NCI-H345 treated with DMSO at 0.1 percent for 48 hours (cell line): ENCODE measurements at regions not wholly inside any gene's neighbourhood (a gene's known extent, or its start where the extent isn't known, plus 50 kb on each side); places are given as distances from the start of the nearest gene placed in this dataset.

Source experiments
- DNase-seq: peaks from one replicate; lab custom pipeline; 2025; ENCODE audit not compliant: unreplicated experiment; lab: John Stamatoyannopoulos, UW

DNA sequence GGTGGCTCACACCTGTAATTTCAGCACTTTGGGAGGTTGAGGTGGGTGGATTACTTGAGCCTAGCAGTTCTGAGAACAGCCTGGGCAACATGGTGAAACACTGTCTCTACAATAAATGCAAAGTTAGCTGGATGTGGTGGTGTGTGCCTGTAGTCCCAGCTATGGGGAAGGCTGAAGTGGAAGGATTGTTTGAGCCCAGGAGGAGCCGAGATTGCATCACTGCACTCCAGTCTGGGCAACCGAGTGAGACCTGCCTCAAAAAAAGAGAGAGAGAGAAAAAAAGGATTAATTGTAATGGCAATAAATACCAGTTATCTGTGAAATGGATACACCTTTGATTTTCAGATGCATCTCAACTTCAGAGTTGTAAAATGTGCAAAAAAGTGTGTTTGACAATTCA lies 58.8 kb downstream of the SPRY1 start:
- no peak for DNase-seq

DNA sequence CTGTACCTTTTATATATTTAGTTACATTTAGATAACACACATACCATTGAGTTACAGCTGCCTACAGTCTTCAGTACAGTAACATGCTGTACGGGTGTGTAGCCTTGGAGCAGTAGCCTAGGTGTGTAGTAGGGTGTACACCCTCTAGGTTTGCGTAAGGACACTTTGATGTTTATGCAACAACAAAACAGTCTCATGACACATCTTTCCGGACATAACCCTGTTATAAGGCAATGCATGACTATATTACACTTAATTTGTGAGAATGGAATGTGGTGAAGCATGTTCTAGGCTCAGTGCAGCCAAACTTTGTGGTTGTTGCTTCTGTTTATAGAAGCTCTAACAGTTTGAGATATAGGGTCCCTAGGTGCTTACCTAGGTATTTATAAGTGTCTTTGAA lies 65.4 kb downstream of the SPRY1 start:
- DNase-seq = no peak

DNA sequence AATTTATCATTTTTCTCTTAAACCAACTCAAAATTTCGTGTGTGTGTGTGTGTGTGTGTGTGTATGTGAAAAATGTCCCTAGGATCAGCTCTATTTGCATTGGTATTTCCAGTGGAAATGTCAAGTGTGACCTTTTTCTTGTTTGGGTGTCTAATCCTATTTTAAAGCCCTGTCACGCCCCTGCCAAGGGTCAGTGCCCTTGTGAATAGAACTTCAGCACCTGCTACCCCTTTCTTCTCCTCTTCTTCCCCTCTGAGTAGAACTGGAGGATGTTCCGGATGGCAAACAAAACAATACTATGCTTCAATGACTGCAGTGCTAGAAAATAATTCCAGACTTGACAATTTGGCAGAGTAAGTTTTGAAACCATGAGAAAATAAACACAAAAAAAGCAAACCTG lies 67.3 kb downstream of the SPRY1 start:
- no peak for DNase-seq

DNA sequence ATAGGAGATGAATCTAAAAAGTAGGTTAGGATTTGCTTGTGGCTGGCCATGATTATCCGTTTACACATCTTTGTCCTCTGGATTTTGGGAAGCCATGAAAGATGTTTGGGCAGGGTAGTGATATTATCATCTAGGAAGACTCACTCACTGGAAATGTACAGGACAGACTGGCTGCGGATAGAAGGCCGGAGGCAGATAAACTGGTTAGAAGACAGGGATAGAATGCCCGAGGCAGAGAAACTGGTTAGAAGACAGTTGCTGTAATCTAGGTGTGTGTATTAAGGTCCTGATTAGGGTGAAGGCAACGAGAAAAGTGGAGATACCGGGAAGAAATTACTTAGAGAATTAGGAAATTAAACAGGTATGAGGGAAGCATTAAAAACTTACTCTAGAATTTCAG lies 68.8 kb downstream of the SPRY1 start:
- DNase-seq = no peak

DNA sequence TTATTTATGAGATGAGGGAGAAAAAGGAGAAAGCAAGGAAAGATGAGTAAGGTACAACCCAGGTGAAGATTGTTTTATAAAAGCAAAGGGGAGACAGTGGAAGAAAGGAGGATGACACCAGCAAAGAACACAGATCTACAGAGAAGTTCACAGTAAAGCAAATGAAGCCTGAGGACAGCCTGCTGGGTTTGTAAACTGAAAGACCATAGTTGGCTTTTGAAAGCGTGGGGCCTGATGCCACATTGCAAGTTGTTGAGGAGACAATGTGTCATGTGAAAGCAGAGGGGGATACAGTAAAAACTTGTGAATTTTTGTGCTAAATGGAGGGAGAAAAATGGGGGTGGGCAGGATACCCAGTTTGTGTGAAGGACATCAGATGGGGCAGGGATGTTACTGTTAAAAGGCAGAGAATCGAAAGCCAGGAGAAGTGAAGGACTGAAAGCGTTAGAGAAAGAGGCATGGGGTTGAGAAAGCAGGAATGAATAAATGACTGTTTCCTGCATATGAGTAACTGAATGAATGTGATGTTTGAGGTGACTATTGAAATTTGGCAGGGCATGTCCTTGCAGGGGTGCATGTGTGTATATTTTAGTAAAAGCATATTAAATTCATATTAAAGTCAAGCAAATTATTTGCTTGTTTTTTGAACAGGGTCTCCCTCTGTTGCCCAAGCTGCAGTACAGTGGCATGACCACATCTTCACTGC lies 69.6 kb downstream of the SPRY1 start:
- DNase-seq = no peak

DNA sequence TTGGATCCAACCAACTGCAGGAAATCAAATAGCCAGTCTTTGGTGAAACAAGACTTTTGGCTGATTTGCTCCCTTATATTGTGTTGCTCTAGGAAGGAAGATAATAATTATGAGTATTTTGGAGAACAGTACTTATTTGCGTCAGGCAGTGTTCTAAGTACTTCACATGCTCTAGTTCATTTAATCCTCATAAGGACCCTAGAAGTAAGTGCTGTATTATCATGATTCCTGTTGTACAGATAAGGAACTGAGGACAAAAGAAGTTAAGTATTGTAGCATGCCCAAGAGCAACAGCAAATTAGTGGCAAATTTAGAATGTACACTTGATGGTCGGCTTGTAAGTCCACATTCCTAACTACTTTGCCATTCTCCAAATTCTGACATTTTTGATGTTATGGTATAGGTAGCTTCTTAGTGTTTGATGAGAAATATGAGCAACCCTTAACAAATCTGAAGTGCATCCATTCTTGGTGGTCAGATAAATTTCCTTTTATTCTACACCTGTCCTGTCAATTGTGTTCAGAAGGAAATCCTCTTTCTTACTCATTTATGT lies 72.0 kb downstream of the SPRY1 start:
- DNase-seq = no peak

DNA sequence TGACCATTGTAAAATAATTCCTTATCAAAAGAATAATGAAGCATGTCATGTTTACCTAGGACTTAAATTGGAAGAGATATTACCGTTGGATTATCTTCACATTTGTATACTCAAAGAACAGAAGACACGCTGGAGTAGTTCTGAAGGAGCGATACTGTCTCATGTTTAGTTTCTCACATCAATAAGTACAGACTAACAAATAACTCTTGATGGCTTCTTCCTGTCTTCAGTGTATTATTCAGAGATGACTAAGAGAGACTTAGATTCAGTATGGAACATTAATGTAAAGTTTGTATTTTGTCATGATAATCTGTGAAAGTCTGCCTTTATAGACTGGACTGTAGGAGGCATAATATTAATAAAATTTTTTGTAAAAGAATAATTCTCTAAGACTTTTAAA lies 72.7 kb downstream of the SPRY1 start:
- DNase-seq = no peak

DNA sequence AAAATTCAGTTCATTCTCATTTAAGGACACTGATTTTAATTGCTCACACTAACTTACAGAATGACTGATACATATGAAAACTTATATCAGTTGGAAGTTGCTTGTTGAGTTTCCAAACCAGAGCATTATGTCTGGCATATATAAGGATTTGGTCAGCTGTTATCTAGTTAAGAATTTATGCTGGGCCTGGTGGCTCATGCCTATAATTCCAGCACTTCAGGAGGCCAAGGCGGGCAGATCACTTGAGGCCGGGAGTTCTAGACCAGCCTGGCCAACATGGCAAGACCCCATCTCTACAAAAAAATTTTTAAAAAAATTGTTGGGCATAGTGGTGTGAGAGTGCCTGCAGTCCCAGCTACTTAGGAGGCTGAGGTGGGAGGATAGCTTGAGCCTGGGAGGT lies 73.1 kb downstream of the SPRY1 start:
- no peak for DNase-seq

DNA sequence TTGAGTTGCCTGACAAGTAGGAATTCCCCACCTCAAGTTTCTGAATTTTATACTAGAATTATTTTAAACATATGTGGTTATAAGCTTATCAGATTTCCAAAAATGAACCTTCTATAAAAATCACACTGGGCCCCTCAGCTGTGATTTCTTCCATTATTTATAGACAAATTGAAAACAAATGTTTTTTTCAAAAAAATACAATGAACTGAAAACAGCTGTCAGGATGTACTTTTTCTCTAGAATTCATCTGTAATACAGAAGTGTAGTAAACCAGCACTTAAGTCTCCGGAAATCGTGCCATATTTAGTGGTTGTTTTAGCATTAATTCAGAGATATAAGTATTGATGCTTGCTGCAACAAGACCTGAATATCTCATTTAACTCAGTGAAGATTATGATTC lies 74.0 kb downstream of the SPRY1 start:
- DNase-seq = no peak

DNA sequence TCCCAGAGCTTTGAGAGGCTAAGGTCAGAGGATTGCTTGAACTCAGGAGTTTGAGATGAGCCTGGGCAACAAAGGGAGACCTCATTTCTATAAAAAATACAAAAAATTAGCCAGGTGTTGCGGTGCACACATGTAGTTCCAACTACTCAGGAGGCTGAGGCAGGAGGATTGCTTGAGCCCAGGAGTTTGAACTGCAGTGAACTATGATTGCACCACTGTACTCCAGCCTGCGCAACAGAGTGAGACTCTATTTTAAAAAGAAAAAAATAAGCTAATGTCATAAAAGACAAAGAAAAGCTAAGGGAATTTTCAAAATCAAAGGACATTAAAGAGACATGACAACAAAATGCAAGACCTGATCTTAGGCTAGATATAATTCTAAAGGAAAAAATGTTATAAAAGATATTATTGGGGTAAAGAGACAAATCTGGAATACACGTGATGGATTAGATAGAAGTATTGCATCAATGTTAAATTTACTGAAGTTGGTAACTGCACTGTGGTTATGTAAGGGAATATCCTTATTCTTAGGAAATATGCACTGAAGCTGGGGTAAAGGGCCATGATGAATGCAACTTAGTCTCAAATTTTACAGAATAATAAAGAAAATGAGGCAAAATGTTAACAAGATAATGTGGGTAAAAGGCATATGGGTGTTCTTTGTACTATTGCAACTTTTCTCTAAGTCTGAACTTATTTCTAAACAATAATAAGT lies 75.2 kb downstream of the SPRY1 start:
- no peak for DNase-seq

DNA sequence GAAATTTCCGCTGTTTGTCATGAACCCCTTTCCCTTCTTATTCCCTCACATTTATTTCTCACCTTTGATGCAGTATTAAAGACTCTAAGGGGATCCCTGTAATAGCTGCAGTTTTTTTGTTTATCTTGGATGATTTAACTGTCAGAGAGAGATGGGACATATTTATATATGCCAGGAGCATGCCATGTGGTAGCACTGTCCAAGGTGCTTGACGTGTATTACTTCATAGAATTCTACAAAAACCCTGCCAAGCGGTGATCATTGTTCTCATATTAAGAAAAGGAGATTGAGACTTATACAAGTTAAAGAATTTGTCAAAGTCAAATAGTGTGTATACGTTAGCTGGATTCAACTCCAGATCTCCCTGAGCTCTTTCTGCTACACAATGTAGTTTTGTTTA lies 78.2 kb downstream of the SPRY1 start:
- no peak for DNase-seq

DNA sequence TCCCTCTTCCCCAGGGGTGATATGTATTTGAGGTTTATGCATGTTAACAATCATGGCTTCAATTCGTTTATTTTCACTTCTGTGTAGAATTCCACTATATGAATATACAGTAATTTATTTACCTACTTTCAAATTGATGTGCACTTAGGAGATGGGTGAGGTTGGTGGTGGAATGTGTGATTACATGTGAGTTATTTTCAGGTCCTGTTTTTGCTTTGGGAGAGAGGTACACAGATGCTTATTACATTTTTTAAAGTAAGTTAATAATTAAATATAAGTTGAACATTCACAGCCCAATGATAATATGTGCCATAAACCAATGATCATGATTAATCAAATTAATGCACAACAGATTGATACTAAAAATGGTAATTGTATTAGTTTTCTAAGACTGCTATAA lies 79.5 kb downstream of the SPRY1 start:
- no peak for DNase-seq

DNA sequence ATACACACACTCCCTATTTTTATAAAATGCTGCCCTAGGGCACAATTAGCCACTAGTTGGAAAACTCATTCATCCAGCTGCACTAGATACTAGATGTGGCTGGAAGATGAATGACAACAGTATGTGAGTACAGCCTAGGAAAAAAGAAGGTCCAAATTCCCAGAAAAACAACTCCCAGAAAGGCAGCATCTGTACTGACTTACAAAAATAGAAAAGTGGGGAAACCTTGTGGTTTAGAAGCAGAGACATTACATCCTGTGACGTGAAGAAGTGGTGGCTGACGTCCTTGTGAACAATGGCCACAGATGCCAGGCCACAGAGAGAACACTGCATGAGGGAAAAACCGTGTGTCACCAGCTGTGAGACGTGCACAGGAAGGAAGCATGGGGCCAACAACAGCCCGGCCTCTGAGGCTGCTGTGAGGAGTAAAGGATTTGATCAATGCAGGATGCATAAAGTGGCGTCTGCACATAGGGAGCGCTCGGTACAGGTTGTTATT lies 81.2 kb downstream of the SPRY1 start:
- no peak for DNase-seq

DNA sequence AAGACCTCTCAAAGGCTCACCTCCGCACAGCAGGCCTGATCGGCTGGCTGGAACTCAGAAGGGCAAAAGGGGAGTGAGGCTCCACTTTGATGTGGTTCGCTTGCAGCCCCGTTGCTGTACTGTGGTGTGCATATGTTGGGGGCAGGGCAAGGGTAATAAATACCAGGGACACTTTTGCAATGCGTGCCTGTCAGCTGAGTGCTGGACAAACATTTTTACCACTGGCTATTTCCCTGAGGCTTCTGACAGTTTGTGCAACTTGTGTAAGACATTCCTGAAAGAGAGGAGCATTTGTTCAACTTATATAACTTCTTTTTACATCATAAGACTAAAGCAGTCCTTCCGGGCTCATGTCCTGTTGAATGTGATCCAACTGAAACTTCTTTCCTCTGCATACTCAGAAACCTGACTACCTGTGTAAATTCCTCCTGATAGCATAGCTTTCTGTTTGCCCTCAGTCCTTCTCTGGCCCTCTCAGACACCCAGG lies 82.3 kb downstream of the SPRY1 start:
- no peak for DNase-seq

DNA sequence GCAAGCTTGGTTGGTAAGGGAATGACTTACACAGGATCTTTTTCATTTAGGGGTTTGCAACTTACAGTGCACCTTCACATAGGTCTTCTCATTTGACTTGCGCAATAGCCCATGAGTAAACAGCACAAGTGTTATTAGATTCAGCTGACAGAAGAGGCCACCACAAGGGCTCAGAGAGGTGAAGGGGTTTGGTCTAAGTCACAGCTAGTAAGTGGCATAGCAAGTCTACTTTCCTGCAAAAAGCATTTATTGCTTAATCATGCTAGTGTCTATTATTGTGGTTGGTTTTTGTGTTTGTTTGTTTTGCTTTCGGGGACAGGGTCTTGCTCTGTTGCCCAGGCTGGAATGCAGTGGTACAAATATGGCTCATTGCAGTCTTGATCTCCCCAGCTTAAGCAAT lies 83.3 kb downstream of the SPRY1 start:
- no peak for DNase-seq

DNA sequence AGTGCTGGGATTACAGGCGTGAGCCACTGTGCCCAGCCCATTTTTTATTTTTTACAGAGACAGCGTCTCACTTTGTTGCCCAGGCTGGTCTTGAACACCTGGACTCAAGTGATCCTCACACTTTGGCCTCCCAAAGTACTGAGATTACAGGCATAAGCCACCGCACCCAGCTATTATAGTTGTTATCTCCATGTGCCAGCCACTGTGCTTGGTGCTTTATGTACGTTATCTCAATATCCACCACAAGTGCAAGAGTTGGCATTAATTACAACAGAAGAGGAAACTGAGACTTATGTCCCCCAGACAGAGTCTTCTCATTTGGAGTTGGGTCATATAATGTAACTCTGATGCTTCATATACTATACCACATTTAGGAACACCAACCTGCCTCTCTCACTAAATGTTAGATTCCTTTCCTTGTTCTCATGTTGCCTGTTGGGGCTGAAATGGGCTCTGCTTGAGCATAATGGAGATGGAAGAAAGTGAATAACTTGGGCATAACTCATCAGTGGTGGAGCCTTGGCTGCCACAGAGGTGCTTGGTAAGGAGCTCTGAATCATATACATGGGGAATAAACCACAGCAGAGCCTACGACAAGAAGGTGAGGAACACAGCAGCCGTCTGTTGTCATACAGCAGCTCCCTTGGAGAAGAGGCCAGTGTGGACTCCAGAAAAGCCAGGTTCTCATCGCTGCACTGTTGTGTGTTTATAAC lies 84.3 kb downstream of the SPRY1 start:
- DNase-seq = no peak

DNA sequence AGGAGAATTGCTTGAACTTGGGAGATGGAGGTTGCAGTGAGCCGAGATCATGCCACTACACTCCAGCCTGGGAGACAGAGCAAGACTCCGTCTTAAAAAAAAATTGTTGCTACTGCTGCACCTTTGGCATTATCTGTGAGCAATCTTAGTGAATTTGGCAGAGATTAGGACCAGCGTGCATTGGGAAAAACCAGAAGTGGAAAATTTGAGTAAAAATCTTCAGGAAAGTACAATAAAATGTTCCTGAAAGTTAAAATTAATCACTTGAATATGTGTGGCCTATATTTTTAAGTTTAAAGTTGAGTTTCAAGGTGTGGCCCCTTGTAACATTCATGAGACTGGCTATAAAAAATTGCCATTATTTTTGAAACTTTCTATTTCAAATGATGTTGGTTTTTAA lies 85.1 kb downstream of the SPRY1 start:
- DNase-seq = no peak

DNA sequence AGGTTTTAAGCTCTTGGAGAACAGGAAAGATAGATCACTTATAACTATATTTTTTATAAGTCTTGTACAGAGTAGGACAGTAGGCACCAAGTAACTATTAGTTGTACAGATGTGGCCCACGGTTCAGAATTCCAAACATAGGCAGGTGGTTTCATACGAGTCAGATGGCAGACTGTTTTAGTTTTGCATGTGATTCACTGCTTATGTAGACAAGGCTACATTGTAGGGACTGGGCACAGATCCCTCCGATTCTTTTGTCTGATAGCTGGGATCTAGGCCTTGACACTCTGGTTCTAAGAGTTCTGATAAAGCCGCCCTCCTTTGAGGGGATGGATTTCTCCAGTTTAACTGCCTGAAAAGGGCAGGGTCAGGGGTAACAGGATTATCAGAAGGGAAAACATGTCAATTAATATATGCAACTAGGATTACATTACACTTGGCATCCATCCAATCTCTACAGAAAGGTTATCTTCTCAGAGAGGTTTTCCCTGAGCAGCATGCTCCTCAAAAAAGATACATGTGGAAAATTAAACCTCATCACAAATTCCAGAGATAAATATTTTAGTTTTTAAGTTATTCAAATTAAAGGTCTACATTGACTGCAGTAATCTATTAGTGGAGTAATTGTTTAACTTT lies 87.8 kb downstream of the SPRY1 start:
- DNase-seq = no peak

DNA sequence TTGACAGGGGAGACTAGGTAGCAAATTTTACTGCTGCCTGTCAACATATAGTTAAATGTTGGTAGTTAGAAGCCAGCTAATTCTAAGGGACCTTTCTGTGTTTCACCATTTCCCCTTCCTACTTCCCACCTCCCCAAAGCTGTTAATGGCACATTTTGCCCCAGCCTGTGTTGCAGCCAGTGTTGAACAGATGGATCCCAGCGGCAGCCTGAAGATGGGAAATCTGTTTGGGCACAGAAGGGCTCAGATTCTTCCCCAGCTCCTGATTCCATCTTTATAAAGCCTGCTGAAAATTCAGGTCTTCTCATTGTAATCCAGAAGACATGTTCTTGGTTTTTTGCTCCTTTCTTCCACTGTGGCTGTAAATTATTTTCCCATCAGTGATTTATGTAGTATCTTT lies 89.0 kb downstream of the SPRY1 start:
- DNase-seq = no peak

DNA sequence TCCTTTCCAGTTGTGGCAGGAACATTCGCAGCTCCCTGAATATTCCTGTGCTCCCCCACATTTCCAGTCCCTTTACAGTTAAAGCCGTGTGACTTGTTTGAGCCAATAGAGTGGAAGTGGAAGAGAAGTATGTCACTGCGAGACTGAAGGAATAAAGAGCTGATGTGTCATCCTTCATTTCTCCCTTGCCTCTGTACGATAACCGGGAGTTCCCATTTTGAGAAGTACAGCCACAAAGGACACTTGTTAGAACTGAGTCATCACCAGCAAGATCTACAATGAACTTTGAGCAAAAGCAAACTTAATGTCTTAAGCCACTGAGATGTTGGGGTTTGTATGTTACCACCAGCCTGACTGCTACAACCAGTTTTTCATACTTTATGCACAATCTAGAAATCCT lies 92.3 kb downstream of the SPRY1 start:
- no peak for DNase-seq

DNA sequence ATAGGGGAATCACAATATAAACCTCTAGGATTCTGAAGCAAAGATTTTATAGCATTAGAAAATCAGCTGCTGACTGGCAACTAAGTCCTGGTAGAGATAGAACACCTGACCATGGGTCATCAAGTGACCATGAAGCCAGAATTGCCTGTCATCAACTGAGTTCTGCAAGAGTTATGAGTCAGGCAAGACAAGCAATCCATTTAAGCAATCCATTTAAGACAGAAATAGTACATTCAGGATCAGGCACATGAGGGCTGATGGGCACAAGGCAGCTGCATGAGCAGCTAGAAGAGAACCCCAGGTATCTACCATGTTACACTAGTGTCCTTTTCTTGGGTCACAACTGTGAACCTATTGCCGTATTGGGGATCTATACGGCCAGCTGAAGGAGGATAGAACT lies 98.9 kb downstream of the SPRY1 start:
- no peak for DNase-seq
